Hepatocyte (in vitro differentiated cells): ENCODE measurements at regions not wholly inside any gene's neighbourhood (a gene's known extent, or its start where the extent isn't known, plus 50 kb on each side); places are given as distances from the start of the nearest gene placed in this dataset.
"Not testable (repeated sequence)": the region's sequence is repeated elsewhere in the genome, so short reads cannot be mapped to it uniquely, and the experiment has no call there.

Experiments
- CTCF ChIP-seq: fragments of 200-600 bp; sonication (generic); IDR thresholded peaks from 2 replicates; pipeline ENCODE4 v1.5.1; 2016; ENCODE audit warnings: antibody characterized with exemption, mild to moderate bottlenecking; ENCODE audit not compliant: poor library complexity
- EZH2phosphoT487 ChIP-seq: fragments of 200-600 bp; sonication (generic); IDR thresholded peaks from one replicate; pipeline ENCODE4 v1.6.1; 2018; ENCODE audit warnings: antibody characterized with exemption, mild to moderate bottlenecking, low read depth, moderate library complexity; ENCODE audit not compliant: unreplicated experiment, severe bottlenecking

- not testable (repeated sequence) for TF ChIP-seq CTCF, EZH2phosphoT487
Observed at GRCh38 chr5:21550916-21551315, 1302.2 kb downstream of the CDH12 start.
